NB4 (cell line): ENCODE measurements at regions not wholly inside any gene's neighbourhood (a gene's known extent, or its start where the extent isn't known, plus 50 kb on each side); places are given as distances from the start of the nearest gene placed in this dataset.

Experiments
- MAX ChIP-seq: IDR thresholded peaks from 2 replicates; pipeline ENCODE4 v1.6.1; 2011; ENCODE audit warnings: low read depth, low read length
- MYC ChIP-seq: IDR thresholded peaks from 2 replicates; pipeline ENCODE4 v1.6.1; 2011; ENCODE audit warnings: low read depth, low read length
- POLR2A ChIP-seq: IDR thresholded peaks from 2 replicates; pipeline ENCODE4 v1.6.1; 2011; ENCODE audit warnings: mild to moderate bottlenecking; ENCODE audit not compliant: insufficient read length; ENCODE audit errors: extremely low read depth
- TF ChIP-seq, protein P1 (sequence below): IDR thresholded peaks from one replicate; pipeline ENCODE4 v1.5.1; 2012; ENCODE audit warnings: low read depth, low read length

DNA sequence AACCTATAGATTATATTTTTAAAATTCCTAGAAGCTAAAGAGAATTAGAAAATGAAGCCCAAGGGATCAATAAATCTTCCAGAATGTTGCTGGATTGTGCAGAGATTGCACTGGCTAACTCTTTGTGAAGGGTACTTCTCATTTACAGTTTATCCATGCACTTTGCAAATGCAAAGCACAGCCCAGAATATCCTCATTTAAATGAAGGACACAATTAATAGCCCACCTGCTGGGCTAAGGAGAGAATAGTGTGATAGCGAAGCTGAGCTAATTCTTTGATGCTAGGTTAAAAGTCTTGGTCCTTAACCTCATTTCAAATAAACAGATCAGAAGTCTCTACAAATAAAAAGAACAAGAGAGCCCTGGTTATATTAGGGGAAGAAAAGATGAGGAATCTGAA is 72.5 kb downstream of the SMPDL3A start:
- TF ChIP-seq, protein P1, sequence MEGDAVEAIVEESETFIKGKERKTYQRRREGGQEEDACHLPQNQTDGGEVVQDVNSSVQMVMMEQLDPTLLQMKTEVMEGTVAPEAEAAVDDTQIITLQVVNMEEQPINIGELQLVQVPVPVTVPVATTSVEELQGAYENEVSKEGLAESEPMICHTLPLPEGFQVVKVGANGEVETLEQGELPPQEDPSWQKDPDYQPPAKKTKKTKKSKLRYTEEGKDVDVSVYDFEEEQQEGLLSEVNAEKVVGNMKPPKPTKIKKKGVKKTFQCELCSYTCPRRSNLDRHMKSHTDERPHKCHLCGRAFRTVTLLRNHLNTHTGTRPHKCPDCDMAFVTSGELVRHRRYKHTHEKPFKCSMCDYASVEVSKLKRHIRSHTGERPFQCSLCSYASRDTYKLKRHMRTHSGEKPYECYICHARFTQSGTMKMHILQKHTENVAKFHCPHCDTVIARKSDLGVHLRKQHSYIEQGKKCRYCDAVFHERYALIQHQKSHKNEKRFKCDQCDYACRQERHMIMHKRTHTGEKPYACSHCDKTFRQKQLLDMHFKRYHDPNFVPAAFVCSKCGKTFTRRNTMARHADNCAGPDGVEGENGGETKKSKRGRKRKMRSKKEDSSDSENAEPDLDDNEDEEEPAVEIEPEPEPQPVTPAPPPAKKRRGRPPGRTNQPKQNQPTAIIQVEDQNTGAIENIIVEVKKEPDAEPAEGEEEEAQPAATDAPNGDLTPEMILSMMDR: no peak
- TF ChIP-seq MAX (no peak), POLR2A (no peak), MYC (no peak)
